H1 (cell line): ENCODE measurements at regions not wholly inside any gene's neighbourhood (a gene's known extent, or its start where the extent isn't known, plus 50 kb on each side); places are given as distances from the start of the nearest gene placed in this dataset.

Source experiments
- CBX5 ChIP-seq: fragments of 300-800, 300-1000 bp; sonication (generic); IDR thresholded peaks from 2 replicates; pipeline ENCODE4 v1.7.1; 2016; ENCODE audit warnings: antibody characterized with exemption, low read length, low read depth
- CHD2 ChIP-seq: IDR thresholded peaks from 2 replicates; pipeline ENCODE4 v1.6.1; 2012; ENCODE audit warnings: low read length, improper control_type of control experiment
- HDAC2 ChIP-seq, 2 experiments: fragments of 300-600 bp in 1 of 2; sonication (generic) in 1 of 2; IDR thresholded peaks; 2 replicates each; pipeline ENCODE4 v1.6.1; 2011 to 2012; ENCODE audit warnings: low read depth in 2 of 2, low read length in 2 of 2, mild to moderate bottlenecking in 2 of 2, moderate library complexity in 2 of 2, borderline replicate concordance in 1 of 2, inconsistent platforms in 1 of 2
- POU5F1 ChIP-seq: IDR thresholded peaks from 2 replicates; pipeline ENCODE4 v1.6.1; 2011; ENCODE audit warnings: low read depth, mild to moderate bottlenecking, low read length, moderate library complexity
- TEAD4 ChIP-seq: IDR thresholded peaks from 2 replicates; pipeline ENCODE4 v1.6.1; 2012; ENCODE audit warnings: low read depth, low read length, inconsistent platforms, mixed read lengths

DNA sequence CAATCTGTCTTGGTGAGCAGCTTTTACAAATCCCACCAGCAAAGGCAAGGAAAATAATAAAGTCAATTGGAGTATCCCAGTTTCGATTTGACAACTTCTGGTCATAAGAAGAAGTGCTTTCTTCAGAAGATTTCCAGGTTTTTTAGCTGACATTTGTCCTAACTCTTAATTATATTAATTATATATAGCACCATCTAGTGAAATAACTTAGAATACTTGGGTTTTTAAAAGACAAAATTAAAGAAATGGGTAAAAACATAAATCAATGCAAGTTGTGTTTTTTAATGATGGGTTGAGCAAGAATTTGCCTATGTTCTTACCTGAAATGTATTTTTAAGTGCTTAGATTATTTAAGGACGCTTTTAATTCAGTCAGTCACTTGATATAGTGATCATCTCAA, 421.8 kb downstream of the ACTL7B start (continued):
- TF ChIP-seq TEAD4 (no peak), HDAC2 (IDR thresholded peaks at IDR 0.05; ENCODE audit: borderline replicate concordance in 1 of 2, low read depth in 2 of 2, low read length in 2 of 2) (no peak), POU5F1 (no peak), CBX5 (no peak), CHD2 (no peak)
- TF ChIP-seq, all 59 proteins: peak for 0
